PC-3 (cell line): ENCODE measurements at regions not wholly inside any gene's neighbourhood (a gene's known extent, or its start where the extent isn't known, plus 50 kb on each side); places are given as distances from the start of the nearest gene placed in this dataset.

Experiments used
- ATAC-seq: fragments of 200-7000 bp; cut with Tn5 transposase; 2 replicates; pipeline ENCODE4 v1.9.1; 2020; ENCODE audit warnings: mild to moderate bottlenecking, moderate library complexity
- BruUV-seq: library from RNA; stranded (reverse); fragments of 400-500 nt; replicated peaks from 2 replicates; lab custom pipeline; 2021; lab: Mats Ljungman, UMichigan
- CTCF ChIA-PET: fragments of 300-600 bp; sonication (Branson Sonifier 250); formaldehyde crosslinking; loops from one replicate; lab custom pipeline; 2022; ENCODE audit warnings: antibody characterized with exemption; lab: Charles Lee
- POLR2A ChIA-PET: fragments of 300-600 bp; sonication (Branson Sonifier 250); formaldehyde crosslinking; loops from one replicate; lab custom pipeline; 2022; ENCODE audit warnings: antibody characterized with exemption; ENCODE audit not compliant: unreplicated experiment; lab: Charles Lee
- DNase-seq: peaks from one replicate; pipeline ENCODE4 v3.0.0-alpha.2; 2015
- H2AFZ ChIP-seq: fragments of 300-600 bp; sonication (generic); 2 replicates; pipeline ENCODE4 v1.6.0; 2016; ENCODE audit warnings: antibody characterized with exemption, low read length
- H3F3A ChIP-seq: fragments of 300-600 bp; sonication (generic); one replicate; pipeline ENCODE4 v1.6.0; 2017; ENCODE audit warnings: antibody characterized with exemption, low read length, control low read depth, mild to moderate bottlenecking; ENCODE audit not compliant: unreplicated experiment
- H3K27ac ChIP-seq: fragments of 300-600 bp; sonication (generic); 2 replicates; pipeline ENCODE4 v1.5.1; 2016; ENCODE audit warnings: mild to moderate bottlenecking, low read length
- H3K27me3 ChIP-seq: fragments of 300-600 bp; sonication (generic); 2 replicates; pipeline ENCODE4 v1.6.1; 2016; ENCODE audit warnings: low read length, mixed read lengths
- H3K36me3 ChIP-seq: fragments of 300-600 bp; sonication (generic); 2 replicates; pipeline ENCODE4 v1.6.1; 2016; ENCODE audit warnings: low read depth, mixed run types, low read length, mixed read lengths
- H3K4me1 ChIP-seq: fragments of 300-600 bp; sonication (generic); 2 replicates; pipeline ENCODE4 v1.5.1; 2016; ENCODE audit warnings: low read length; ENCODE audit not compliant: insufficient read depth
- H3K4me2 ChIP-seq: fragments of 300-600 bp; sonication (generic); 2 replicates; pipeline ENCODE4 v1.6.0; 2016; ENCODE audit warnings: low read length
- H3K4me3 ChIP-seq: fragments of 300-600 bp; sonication (generic); 2 replicates; pipeline ENCODE4 v1.5.1; 2016; ENCODE audit warnings: mild to moderate bottlenecking, low read length, mixed read lengths
- H3K79me2 ChIP-seq: fragments of 300-600 bp; sonication (generic); 2 replicates; pipeline ENCODE4 v1.6.1; 2017; ENCODE audit warnings: low read length, mixed read lengths
- H3K9ac ChIP-seq: fragments of 300-600 bp; sonication (generic); 2 replicates; pipeline ENCODE4 v1.6.0; 2016; ENCODE audit warnings: mild to moderate bottlenecking, low read length
- H3K9me2 ChIP-seq: fragments of 300-600 bp; sonication (generic); replicated peaks from 2 replicates; pipeline ENCODE4 v1.6.1; 2016; ENCODE audit warnings: mixed run types, low read length, mixed read lengths
- H3K9me3 ChIP-seq: fragments of 300-600 bp; sonication (generic); 2 replicates; pipeline ENCODE4 v1.6.1; 2016; ENCODE audit warnings: low read length, mixed read lengths
- H4K20me1 ChIP-seq: fragments of 300-600 bp; sonication (generic); 2 replicates; pipeline ENCODE4 v1.6.1; 2016; ENCODE audit warnings: low read length, mixed read lengths
- EZH2 ChIP-seq: fragments of 300-600 bp; sonication (generic); IDR thresholded peaks from one replicate; pipeline ENCODE4 v1.6.1; 2017; ENCODE audit warnings: antibody characterized with exemption, mild to moderate bottlenecking, low read length; ENCODE audit not compliant: unreplicated experiment
- EZH2phosphoT487 ChIP-seq: fragments of 300-600 bp; sonication (generic); IDR thresholded peaks from 2 replicates; pipeline ENCODE4 v1.6.1; 2018; ENCODE audit warnings: mild to moderate bottlenecking, antibody characterized with exemption, low read length, borderline replicate concordance
- intact Hi-C: fragments of 100-400 bp; cut with micrococcal nuclease; formaldehyde crosslinking; loops from 2 replicates; pipeline ENCODE4 v1.9.0; 2023
- TF ChIP-seq, protein P1 (sequence below): fragments of 300-600 bp; sonication (generic); conservative IDR thresholded peaks from 2 replicates; pipeline ENCODE4 v1.5.1; 2017; ENCODE audit warnings: antibody characterized with exemption, low read depth, mild to moderate bottlenecking, low read length

GRCh38 chr1:22212400-22213233 is 69.7 kb upstream of the WNT4 start:
- Histone ChIP-seq H3K79me2 (no peaks in the 10 kb centered on the region), H4K20me1 (no peaks in the 10 kb centered on the region), H3K4me1 (peaks cover 3% of the 10 kb centered on the region; the same call in 1 of the 2 replicates), H3K9me2 (no peaks in the 10 kb centered on the region), H2AFZ (no peak overlapping the region), H3K9ac (no peak overlapping the region), H3F3A (no peaks in the 10 kb centered on the region), H3K9me3 (no peaks in the 10 kb centered on the region), H3K4me3 (no peak overlapping the region), H3K36me3 (no peaks in the 10 kb centered on the region), H3K27me3 (peaks cover 8% of the 10 kb centered on the region; the same call in 1 of the 2 replicates), H3K27ac (no peak overlapping the region), H3K4me2 (no peak overlapping the region)
- intact Hi-C loops: no loop called here
- no TSS peak for BruUV-seq
- DNase-seq: no peak
- no peak for ATAC-seq
- ChIA-PET CTCF (no interaction called here), POLR2A (no interaction called here)
- TF ChIP-seq EZH2phosphoT487 (no peak), EZH2 (no peak)
- TF ChIP-seq, protein P1, sequence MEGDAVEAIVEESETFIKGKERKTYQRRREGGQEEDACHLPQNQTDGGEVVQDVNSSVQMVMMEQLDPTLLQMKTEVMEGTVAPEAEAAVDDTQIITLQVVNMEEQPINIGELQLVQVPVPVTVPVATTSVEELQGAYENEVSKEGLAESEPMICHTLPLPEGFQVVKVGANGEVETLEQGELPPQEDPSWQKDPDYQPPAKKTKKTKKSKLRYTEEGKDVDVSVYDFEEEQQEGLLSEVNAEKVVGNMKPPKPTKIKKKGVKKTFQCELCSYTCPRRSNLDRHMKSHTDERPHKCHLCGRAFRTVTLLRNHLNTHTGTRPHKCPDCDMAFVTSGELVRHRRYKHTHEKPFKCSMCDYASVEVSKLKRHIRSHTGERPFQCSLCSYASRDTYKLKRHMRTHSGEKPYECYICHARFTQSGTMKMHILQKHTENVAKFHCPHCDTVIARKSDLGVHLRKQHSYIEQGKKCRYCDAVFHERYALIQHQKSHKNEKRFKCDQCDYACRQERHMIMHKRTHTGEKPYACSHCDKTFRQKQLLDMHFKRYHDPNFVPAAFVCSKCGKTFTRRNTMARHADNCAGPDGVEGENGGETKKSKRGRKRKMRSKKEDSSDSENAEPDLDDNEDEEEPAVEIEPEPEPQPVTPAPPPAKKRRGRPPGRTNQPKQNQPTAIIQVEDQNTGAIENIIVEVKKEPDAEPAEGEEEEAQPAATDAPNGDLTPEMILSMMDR: no peak

DNA sequence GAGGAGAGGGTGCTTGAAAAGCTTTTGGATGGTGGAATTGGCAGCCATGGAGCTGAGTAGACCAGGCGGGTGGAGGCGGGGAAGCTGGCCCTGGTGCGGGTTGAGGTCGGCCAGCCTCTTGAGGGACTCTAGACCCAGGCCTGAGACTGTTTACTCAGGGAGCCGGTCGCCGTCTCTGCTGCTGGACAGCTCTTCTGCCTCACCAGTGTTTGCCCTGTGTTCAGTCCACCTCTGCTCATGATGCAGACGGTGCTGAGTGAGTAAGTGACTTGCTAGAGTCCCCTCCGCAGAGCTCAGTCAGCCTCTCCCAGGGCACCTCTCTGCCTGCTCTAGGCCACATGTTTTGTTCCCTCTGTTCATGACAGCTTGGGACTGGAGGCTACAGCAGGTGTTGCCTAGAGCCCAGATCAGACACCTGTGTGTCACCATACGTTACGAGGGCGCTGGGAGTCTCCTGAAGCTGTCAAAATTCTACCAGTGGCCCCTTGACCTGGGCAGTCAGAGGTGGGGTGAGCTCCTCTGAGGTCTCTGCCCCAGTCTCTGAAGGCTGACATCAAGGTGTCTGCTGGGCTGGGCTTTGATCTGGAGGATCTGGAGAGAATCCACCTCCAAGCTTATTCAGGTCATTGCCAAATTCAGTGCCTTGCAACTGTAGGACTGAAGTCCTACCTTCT is 73.5 kb upstream of the WNT4 start:
- DNase-seq (no peak), ATAC-seq (0 out of 2 replicates have a peak, but pooled peaks have one; percentile 37)
- Histone ChIP-seq H4K20me1 (no peaks in the 10 kb centered on the region), H3K9ac (no peak overlapping the region), H3K36me3 (no peaks in the 10 kb centered on the region), H3K9me2 (no peaks in the 10 kb centered on the region), H3K27ac (no peak overlapping the region), H3K4me2 (no peak overlapping the region), H3K79me2 (no peaks in the 10 kb centered on the region), H3K4me1 (no peaks in the 10 kb centered on the region), H3K27me3 (no peaks in the 10 kb centered on the region), H3K4me3 (no peak overlapping the region), H2AFZ (no peak overlapping the region), H3K9me3 (no peaks in the 10 kb centered on the region), H3F3A (no peaks in the 10 kb centered on the region)
- BruUV-seq: no TSS peak
- intact Hi-C loops: no loop called here
- CTCF ChIA-PET: no interaction called here
- POLR2A ChIA-PET: no interaction called here
- TF ChIP-seq EZH2 (no peak), EZH2phosphoT487 (no peak)
- TF ChIP-seq, protein P1: no peak

GRCh38 chr1:22216966-22217365 is 74.1 kb upstream of the WNT4 start:
- H3K9me2 ChIP-seq: no peaks in the 10 kb centered on the region
- H3K4me1 ChIP-seq: no peaks in the 10 kb centered on the region
- no peak overlapping the region for H3K27ac ChIP-seq
- intact Hi-C loops: no loop called here
- no peak overlapping the region for H2AFZ ChIP-seq
- CTCF ChIA-PET: no interaction called here
- H3K9ac ChIP-seq: no peak overlapping the region
- BruUV-seq: no TSS peak
- no peaks in the 10 kb centered on the region for H3K79me2 ChIP-seq
- H4K20me1 ChIP-seq: no peaks in the 10 kb centered on the region
- no peak overlapping the region for H3K4me2 ChIP-seq
- no peaks in the 10 kb centered on the region for H3K27me3 ChIP-seq
- TF ChIP-seq EZH2phosphoT487: no peak
- no peak for TF ChIP-seq EZH2
- TF ChIP-seq, protein P1: no peak
- no peaks in the 10 kb centered on the region for H3K36me3 ChIP-seq
- no peak overlapping the region for H3K4me3 ChIP-seq
- ATAC-seq: no peak
- no peaks in the 10 kb centered on the region for H3K9me3 ChIP-seq
- H3F3A ChIP-seq: no peaks in the 10 kb centered on the region
- POLR2A ChIA-PET: no interaction called here
- DNase-seq: no peak
